Forelimb muscle (tissue), 1 donor: ENCODE measurements at regions not wholly inside any gene's neighbourhood (a gene's known extent, or its start where the extent isn't known, plus 50 kb on each side); places are given as distances from the start of the nearest gene placed in this dataset.

Source experiments
- DNase-seq: peaks from one replicate; pipeline ENCODE4 v3.0.0-alpha.2; 2013; ENCODE audit warnings: low read depth

- no peak for DNase-seq
Observed at GRCh38 chr20:52736507-52736906, 235.7 kb upstream of the TSHZ2 start.

GRCh38 chr20:52731093-52731492 is 241.1 kb upstream of the TSHZ2 start:
- no peak for DNase-seq

- no peak for DNase-seq
Observed at GRCh38 chr20:52727740-52728456, 244.3 kb upstream of the TSHZ2 start.

- no peak for DNase-seq
Observed at GRCh38 chr20:52724541-52724940, 247.6 kb upstream of the TSHZ2 start.

DNA sequence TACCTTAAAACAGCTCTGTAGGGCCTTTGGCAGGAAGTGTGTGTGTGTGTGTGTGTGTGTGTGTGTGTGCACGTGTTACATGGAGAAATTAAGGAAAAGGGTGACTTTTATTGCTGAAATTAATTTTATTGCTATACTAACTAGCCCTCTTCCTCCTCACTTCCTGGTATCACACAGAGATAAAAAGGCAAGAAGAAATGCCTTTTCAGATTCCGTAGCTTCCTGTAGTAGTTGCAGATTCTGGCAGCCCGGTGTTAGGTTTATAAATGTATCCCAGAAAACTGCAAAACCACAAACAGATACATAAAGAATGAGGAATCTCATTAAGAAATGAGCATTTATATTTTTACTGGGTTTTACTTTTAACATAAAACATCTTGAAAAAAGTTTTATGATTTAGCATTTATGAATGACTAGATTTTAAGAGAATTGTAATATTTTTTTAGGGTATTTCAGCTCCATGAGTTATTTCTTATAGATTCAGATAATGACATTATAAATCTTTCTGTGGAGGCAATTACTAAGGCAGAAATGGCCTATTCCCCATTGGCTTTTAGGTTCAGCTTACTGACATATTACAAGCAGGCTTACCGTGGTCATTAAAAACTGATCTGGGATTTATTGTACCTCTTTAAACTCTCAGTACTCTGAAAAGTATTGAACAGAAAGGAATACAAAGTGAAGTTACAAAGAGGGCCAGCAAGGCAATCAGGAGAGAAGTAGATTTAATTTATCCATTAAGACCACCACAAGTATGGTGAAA is 249.1 kb upstream of the TSHZ2 start:
- DNase-seq, result no peak

GRCh38 chr20:52708137-52708536 is 264.0 kb upstream of the TSHZ2 start:
- no peak for DNase-seq

GRCh38 chr20:52704553-52704952 is 267.6 kb upstream of the TSHZ2 start:
- DNase-seq, result no peak

GRCh38 chr20:52688345-52688744 is 283.8 kb upstream of the TSHZ2 start:
- no peak for DNase-seq

GRCh38 chr20:52684905-52685304 is 287.3 kb upstream of the TSHZ2 start:
- DNase-seq, result no peak

GRCh38 chr20:52684176-52684575 is 288.0 kb upstream of the TSHZ2 start:
- no peak for DNase-seq

GRCh38 chr20:52683761-52684160 is 288.4 kb upstream of the TSHZ2 start:
- DNase-seq, result no peak

GRCh38 chr20:52682237-52682636 is 289.9 kb upstream of the TSHZ2 start:
- no peak for DNase-seq

- no peak for DNase-seq
Observed at GRCh38 chr20:52681288-52681687, 290.9 kb upstream of the TSHZ2 start.

DNA sequence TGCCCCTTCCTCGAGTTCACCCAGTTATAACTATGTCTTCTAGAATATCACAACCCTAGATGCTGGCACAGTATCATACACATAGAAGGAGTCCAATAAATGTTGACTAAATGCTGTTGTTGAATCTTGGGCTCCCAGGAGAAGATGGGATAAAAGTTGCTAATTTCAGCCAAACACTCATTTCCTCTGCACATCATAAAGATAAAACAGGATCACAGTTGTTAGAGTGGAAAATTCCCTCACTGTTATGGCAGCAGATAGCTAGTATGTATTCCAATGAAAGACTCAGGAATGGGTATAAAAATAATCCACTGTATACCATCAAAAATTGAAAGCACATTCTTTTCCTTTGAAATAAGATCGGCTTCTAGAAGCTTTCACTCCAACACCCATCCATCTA is 294.9 kb upstream of the TSHZ2 start:
- DNase-seq, result no peak

DNA sequence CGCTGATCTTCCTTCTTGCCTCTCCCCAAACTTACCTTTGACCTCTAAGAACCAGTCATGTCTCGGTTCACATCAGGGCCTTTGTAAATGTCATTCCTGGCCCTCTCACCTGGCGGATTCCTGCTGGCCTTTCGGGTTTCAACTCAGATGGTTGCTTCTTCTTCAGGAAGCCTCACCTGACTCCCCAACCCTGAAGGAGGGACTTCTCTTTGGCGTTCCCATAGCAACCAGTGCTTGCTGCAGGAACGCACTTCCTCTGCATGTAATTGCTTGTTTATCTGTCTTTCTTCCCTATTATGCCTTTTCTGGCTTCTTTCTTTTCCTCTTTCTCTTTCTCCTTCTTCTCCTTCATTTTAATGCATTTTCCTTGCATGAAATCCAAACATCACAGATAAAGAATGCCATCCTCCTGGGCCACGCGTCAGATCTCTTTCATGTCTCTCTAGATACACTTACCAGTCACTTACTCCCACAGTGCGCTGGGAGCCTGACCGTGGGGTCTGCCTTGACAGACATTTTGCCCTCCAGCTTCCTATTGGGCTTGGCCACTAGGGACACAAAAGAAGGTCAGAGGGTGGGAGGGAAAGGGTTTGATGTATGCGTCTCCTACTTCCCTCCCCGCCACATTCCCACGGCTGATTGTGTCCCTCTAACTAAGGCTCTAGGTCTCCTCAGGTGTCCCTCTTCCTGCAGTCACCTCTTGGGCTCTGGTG is 295.7 kb upstream of the TSHZ2 start:
- no peak for DNase-seq

- DNase-seq, result no peak
Observed at GRCh38 chr20:52675375-52675774, 296.8 kb upstream of the TSHZ2 start.

DNA sequence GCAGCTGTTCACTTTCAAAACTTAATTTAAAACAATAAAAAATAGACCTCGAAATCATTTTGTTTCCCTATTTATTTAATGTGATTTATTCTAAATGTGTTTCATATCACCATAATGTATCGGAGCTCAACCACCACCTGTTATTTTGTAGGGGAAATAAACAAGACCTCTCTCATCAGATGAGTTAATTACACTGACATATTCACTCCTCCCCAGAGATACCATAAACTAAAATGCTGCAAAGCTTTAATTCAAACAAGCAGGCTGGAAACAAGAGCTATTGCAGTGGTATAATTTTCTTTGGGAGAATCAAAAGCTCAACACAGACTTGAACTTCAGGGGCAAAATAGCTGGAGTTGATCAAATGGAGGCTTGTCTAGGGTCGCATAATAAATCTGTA is 303.5 kb upstream of the TSHZ2 start:
- no peak for DNase-seq

DNA sequence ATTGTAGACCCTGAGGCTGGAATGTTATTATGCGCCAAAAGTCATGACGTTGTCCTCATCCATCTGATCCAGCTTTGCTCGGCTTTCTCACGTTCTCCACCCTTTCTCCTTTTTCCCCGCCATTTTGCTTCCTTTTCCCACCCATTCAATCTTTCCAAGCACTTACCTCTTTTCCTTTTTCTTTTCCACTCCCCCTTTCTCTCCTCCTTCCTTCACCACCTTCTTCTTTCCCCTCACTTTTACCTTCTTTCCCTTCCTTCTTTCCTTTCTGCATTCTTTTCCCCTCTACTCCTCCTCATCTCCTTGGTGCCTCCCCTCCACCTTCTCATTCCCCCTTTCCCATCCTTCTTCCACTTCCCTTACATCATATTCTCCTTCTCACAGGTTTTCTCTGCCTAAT is 304.8 kb upstream of the TSHZ2 start:
- DNase-seq, result no peak

GRCh38 chr20:52665441-52665840 is 306.7 kb upstream of the TSHZ2 start:
- DNase-seq, result no peak

- DNase-seq, result no peak
Observed at GRCh38 chr20:52655395-52655794, 316.8 kb upstream of the TSHZ2 start.

GRCh38 chr20:52654567-52654966 is 317.6 kb upstream of the TSHZ2 start:
- DNase-seq, result no peak

- DNase-seq, result no peak
Observed at GRCh38 chr20:52652271-52652670, 319.9 kb upstream of the TSHZ2 start.

GRCh38 chr20:52649727-52650126 is 322.4 kb upstream of the TSHZ2 start:
- DNase-seq, result no peak
